ENCODE measurements at regions not wholly inside any gene's neighbourhood (a gene's known extent, or its start where the extent isn't known, plus 50 kb on each side); places are given as distances from the start of the nearest gene placed in this dataset.

DNA sequence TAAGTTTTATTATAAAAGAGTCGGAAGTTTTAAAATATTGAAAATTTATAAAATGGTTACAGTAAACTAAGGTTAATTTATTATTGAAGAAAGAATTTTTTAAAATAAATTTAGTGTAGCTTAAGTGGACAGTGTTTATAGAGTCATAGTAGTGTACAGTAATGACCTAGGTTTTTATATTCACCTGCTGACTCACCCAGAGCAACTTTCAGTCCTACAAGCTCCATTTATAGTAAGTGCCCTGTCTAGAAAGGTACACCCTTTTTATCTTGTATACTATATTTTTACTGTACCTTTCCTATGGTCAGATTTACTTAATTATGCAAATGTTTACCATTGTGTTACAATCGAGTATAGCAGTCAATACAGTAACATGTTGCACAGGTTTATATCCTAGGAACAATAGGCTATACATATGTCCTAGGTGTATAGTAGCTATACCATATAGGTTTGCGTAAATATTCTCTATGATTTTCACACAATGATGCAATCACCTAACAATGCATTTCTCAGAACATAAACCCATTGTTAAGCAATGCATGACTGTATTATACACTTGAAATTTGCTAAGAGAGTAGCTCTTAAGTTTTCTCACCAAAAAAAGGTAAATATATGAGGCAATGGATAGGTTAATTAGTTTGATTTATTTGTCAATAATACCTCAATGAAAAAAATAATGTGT, 106.9 kb upstream of the CD96 start:
- ChIA-PET POLR2A (no interaction called here), CTCF (ENCODE audit: low intra/inter-chr PET ratio) (no interaction called here)
- no TSS peak for BruUV-seq (replicated peaks)
- FAIRE-seq (no peak), DNase-seq (ENCODE audit: extremely low read depth in 1 of 4, low spot score in 3 of 4) (no peak), ATAC-seq (no peak)
- no peak overlapping the region for H3K4me3 ChIP-seq
- H3K4me2 ChIP-seq (ENCODE audit: insufficient read depth, low read length) = no peak overlapping the region
- H3K79me2 ChIP-seq (ENCODE audit: control insufficient read depth, insufficient read depth, low read length) = no peaks in the 10 kb centered on the region
- no peak overlapping the region for H3K27ac ChIP-seq (ENCODE audit: extremely low read depth, low read depth, low read length)
- no peaks in the 10 kb centered on the region for H3K36me3 ChIP-seq (ENCODE audit: control insufficient read depth, insufficient read depth, low read length)
- WGBS (ENCODE audit: insufficient coverage, low coverage, missing lambda C conversion rate) = 4% methylated on average over 3 of the region's 3 CpGs
- intact Hi-C loops (cut with micrococcal nuclease) (no loop called here), in situ Hi-C loops (cut with MboI) (no loop called here)
- no peak overlapping the region for H2AFZ ChIP-seq (ENCODE audit: low read depth, low read length)
- H3K4me1 ChIP-seq (replicated peaks in 1 of 2; ENCODE audit: control insufficient read depth in 2 of 2, insufficient read depth in 2 of 2, low read length in 2 of 2) = no peaks in the 10 kb centered on the region
- H3K9me1 ChIP-seq (ENCODE audit: control insufficient read depth, insufficient read depth, low read length) = no peaks in the 10 kb centered on the region
- TF ChIP-seq, protein P1, sequence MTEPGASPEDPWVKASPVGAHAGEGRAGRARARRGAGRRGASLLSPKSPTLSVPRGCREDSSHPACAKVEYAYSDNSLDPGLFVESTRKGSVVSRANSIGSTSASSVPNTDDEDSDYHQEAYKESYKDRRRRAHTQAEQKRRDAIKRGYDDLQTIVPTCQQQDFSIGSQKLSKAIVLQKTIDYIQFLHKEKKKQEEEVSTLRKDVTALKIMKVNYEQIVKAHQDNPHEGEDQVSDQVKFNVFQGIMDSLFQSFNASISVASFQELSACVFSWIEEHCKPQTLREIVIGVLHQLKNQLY (CRISPR knock-in tag; conservative IDR thresholded peaks at IDR 0.05) = no peak
- TF ChIP-seq CEBPB (tag; IDR thresholded peaks at IDR 0.05) (peak; percentile 30; the same call in 1 of the 2 replicates), CEBPG (CRISPR knock-in tag; IDR thresholded peaks at IDR 0.05) (no peak), CEBPG (tag; conservative IDR thresholded peaks at IDR 0.05 in 1 of 2, IDR thresholded peaks at IDR 0.05 in 1 of 2) (peak; percentile 40 to 59; a peak in 3 of 4 replicates), SMAD1 (IDR thresholded peaks at IDR 0.05; ENCODE audit: low read depth, low read length, partially characterized antibody) (no peak), ZFPM2 (CRISPR knock-in tag; IDR thresholded peaks at IDR 0.05) (no peak)
- TF ChIP-seq, protein P2, sequence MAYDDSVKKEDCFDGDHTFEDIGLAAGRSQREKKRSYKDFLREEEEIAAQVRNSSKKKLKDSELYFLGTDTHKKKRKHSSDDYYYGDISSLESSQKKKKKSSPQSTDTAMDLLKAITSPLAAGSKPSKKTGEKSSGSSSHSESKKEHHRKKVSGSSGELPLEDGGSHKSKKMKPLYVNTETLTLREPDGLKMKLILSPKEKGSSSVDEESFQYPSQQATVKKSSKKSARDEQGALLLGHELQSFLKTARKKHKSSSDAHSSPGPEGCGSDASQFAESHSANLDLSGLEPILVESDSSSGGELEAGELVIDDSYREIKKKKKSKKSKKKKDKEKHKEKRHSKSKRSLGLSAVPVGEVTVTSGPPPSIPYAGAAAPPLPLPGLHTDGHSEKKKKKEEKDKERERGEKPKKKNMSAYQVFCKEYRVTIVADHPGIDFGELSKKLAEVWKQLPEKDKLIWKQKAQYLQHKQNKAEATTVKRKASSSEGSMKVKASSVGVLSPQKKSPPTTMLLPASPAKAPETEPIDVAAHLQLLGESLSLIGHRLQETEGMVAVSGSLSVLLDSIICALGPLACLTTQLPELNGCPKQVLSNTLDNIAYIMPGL (CRISPR knock-in tag; IDR thresholded peaks at IDR 0.05) = no peak
- TF ChIP-seq, protein P3, sequence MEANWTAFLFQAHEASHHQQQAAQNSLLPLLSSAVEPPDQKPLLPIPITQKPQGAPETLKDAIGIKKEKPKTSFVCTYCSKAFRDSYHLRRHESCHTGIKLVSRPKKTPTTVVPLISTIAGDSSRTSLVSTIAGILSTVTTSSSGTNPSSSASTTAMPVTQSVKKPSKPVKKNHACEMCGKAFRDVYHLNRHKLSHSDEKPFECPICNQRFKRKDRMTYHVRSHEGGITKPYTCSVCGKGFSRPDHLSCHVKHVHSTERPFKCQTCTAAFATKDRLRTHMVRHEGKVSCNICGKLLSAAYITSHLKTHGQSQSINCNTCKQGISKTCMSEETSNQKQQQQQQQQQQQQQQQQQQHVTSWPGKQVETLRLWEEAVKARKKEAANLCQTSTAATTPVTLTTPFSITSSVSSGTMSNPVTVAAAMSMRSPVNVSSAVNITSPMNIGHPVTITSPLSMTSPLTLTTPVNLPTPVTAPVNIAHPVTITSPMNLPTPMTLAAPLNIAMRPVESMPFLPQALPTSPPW (CRISPR knock-in tag; IDR thresholded peaks at IDR 0.05) = no peak
- no peak overlapping the region for H3K9ac ChIP-seq (ENCODE audit: insufficient read depth in 1 of 2, low read depth in 2 of 2, low read length in 2 of 2)
- no peaks in the 10 kb centered on the region for H3K27me3 ChIP-seq (ENCODE audit: control insufficient read depth in 2 of 2, insufficient read depth in 2 of 2, low read length in 2 of 2)
- H4K20me1 ChIP-seq (replicated peaks; ENCODE audit: control insufficient read depth, insufficient read depth, low read length) = no peaks in the 10 kb centered on the region
- no peaks in the 10 kb centered on the region for H3K9me3 ChIP-seq (replicated peaks; ENCODE audit: control insufficient read depth, insufficient read depth, low read depth, low read length)
